Naive thymus-derived CD4-positive, alpha-beta T cell (primary cell): ENCODE measurements at regions not wholly inside any gene's neighbourhood (a gene's known extent, or its start where the extent isn't known, plus 50 kb on each side); places are given as distances from the start of the nearest gene placed in this dataset.
"Not testable (repeated sequence)": the region's sequence is repeated elsewhere in the genome, so short reads cannot be mapped to it uniquely, and the experiment has no call there.

Experiments
- ATAC-seq: fragments of 150-1000 bp; cut with Tn5 transposase; 2 replicates; pipeline ENCODE4 v1.10.0; 2021; ENCODE audit warnings: mild to moderate bottlenecking, moderate library complexity
- CTCF ChIA-PET: fragments of 350-600 bp; sonication (Branson Sonifier 250); formaldehyde crosslinking; loops from one replicate; lab custom pipeline; 2021; ENCODE audit warnings: antibody characterized with exemption; lab: Charles Lee
- POLR2A ChIA-PET: fragments of 350-600 bp; sonication (Branson Sonifier 250); formaldehyde crosslinking; loops from one replicate; lab custom pipeline; 2021; ENCODE audit warnings: antibody characterized with exemption, inconsistent platforms; lab: Charles Lee
- DNase-seq, 9 donors: peaks; one replicate each; pipeline versions ENCODE4 v3.0.0 to v3.0.0-alpha.2; 2020 to 2022; ENCODE audit warnings: mixed read lengths in 1 of 9
- H3K27ac ChIP-seq: one replicate; pipeline ENCODE4 v1.7.0; 2013; ENCODE audit warnings: mild to moderate bottlenecking, low read depth, low read length, moderate library complexity
- H3K27me3 ChIP-seq, 2 donors: one replicate each; pipeline ENCODE4 v1.7.0; 2013; ENCODE audit warnings: low read length in 2 of 2, mild to moderate bottlenecking in 2 of 2, moderate library complexity in 2 of 2; ENCODE audit not compliant: control insufficient read depth in 2 of 2, insufficient read depth in 2 of 2
- H3K36me3 ChIP-seq, 3 experiments: 1 replicate in 2 of 3; 2 replicates in 1 of 3; pipeline ENCODE4 v1.7.0; 2013; ENCODE audit warnings: low read length in 3 of 3, mild to moderate bottlenecking in 3 of 3, moderate library complexity in 1 of 3; ENCODE audit not compliant: insufficient read depth in 3 of 3, control insufficient read depth in 2 of 3
- H3K4me1 ChIP-seq, 2 donors: one replicate each; pipeline ENCODE4 v1.7.0; 2013; ENCODE audit warnings: low read length in 2 of 2, mild to moderate bottlenecking in 2 of 2, moderate library complexity in 1 of 2; ENCODE audit not compliant: control insufficient read depth in 2 of 2, insufficient read depth in 2 of 2
- H3K4me3 ChIP-seq: 2 replicates; pipeline ENCODE4 v1.7.0; 2013; ENCODE audit warnings: mild to moderate bottlenecking, low read length
- H3K9me3 ChIP-seq, 3 experiments: 1 replicate in 2 of 3; 2 replicates in 1 of 3; pipeline ENCODE4 v1.7.0; 2013; ENCODE audit warnings: low read length in 3 of 3; ENCODE audit not compliant: control insufficient read depth in 2 of 3
- H3K27ac Mint-ChIP-seq, 9 donors: one replicate each; pipeline ENCODE4 v1.8.0; 2020 to 2022; ENCODE audit warnings: mixed read lengths in 9 of 9, mild to moderate bottlenecking in 8 of 9, moderate library complexity in 5 of 9, inconsistent platforms in 2 of 9
- H3K27me3 Mint-ChIP-seq, 5 donors: one replicate each; pipeline ENCODE4 v1.8.0; 2021 to 2022; ENCODE audit warnings: mixed read lengths in 5 of 5, mild to moderate bottlenecking in 1 of 5
- H3K36me3 Mint-ChIP-seq, 5 donors: one replicate each; pipeline ENCODE4 v1.8.0; 2020 to 2022; ENCODE audit warnings: mixed read lengths in 5 of 5, mild to moderate bottlenecking in 3 of 5, inconsistent platforms in 1 of 5
- H3K4me1 Mint-ChIP-seq, 7 donors: one replicate each; pipeline ENCODE4 v1.8.0; 2020 to 2022; ENCODE audit warnings: mixed read lengths in 7 of 7, mild to moderate bottlenecking in 3 of 7, inconsistent platforms in 1 of 7
- H3K4me3 Mint-ChIP-seq, 10 donors: one replicate each; pipeline ENCODE4 v1.8.0; 2020 to 2022; ENCODE audit warnings: mild to moderate bottlenecking in 10 of 10, mixed read lengths in 10 of 10, moderate library complexity in 6 of 10, inconsistent platforms in 2 of 10
- H3K9me3 Mint-ChIP-seq, 11 donors: one replicate each; pipeline ENCODE4 v1.8.0; 2020 to 2022; ENCODE audit warnings: mixed read lengths in 11 of 11, mild to moderate bottlenecking in 4 of 11, inconsistent platforms in 1 of 11, moderate library complexity in 1 of 11
- intact Hi-C, 2 donors: fragments of 100-400 bp; cut with micrococcal nuclease; formaldehyde crosslinking; loops; one replicate each; pipeline ENCODE4 v1.15.1; 2023

- H3K36me3 Mint-ChIP-seq, H3K9me3 ChIP-seq, H3K27me3 Mint-ChIP-seq, ATAC-seq, POLR2A ChIA-PET, H3K27me3 ChIP-seq, DNase-seq, H3K36me3 ChIP-seq, H3K9me3 Mint-ChIP-seq, H3K27ac ChIP-seq, H3K4me3 Mint-ChIP-seq, intact Hi-C loops, H3K4me1 ChIP-seq, H3K4me1 Mint-ChIP-seq, H3K27ac Mint-ChIP-seq, CTCF ChIA-PET, H3K4me3 ChIP-seq: not testable (repeated sequence)
Observed at GRCh38 chr7:149930374-149931068, 56.8 kb downstream of the ATP6V0E2 start.

- DNase-seq, H3K36me3 Mint-ChIP-seq, H3K9me3 Mint-ChIP-seq, intact Hi-C loops, H3K4me1 ChIP-seq, H3K9me3 ChIP-seq, H3K27ac Mint-ChIP-seq, H3K4me3 Mint-ChIP-seq, H3K27me3 ChIP-seq, CTCF ChIA-PET, ATAC-seq, H3K27ac ChIP-seq, H3K36me3 ChIP-seq, POLR2A ChIA-PET, H3K4me3 ChIP-seq, H3K4me1 Mint-ChIP-seq: not testable (repeated sequence)
- H3K27me3 Mint-ChIP-seq: peaks cover 0 to 12% (median 0%) of the 10 kb centered on the region in 5 donors
Observed at GRCh38 chr7:149933776-149934175, 60.0 kb downstream of the ATP6V0E2 start.

- H3K9me3 ChIP-seq, H3K9me3 Mint-ChIP-seq, CTCF ChIA-PET, H3K27ac ChIP-seq, H3K4me3 ChIP-seq, H3K36me3 ChIP-seq, DNase-seq, H3K4me3 Mint-ChIP-seq, H3K27ac Mint-ChIP-seq, H3K27me3 ChIP-seq, ATAC-seq, intact Hi-C loops, H3K27me3 Mint-ChIP-seq, POLR2A ChIA-PET, H3K36me3 Mint-ChIP-seq, H3K4me1 ChIP-seq: not testable (repeated sequence)
- H3K4me1 Mint-ChIP-seq: peaks cover 5 to 17% (median 10%) of the 10 kb centered on the region in 7 donors
Observed at GRCh38 chr7:149947346-149947745, 73.6 kb downstream of the ATP6V0E2 start.

- H3K36me3 Mint-ChIP-seq, CTCF ChIA-PET, H3K4me3 ChIP-seq, H3K27ac ChIP-seq, ATAC-seq, H3K27ac Mint-ChIP-seq, H3K4me1 ChIP-seq, H3K27me3 Mint-ChIP-seq, H3K27me3 ChIP-seq, intact Hi-C loops, POLR2A ChIA-PET, H3K9me3 ChIP-seq, H3K9me3 Mint-ChIP-seq, H3K36me3 ChIP-seq, DNase-seq: not testable (repeated sequence)
- Mint-ChIP-seq H3K4me1 (peaks cover 5 to 17% (median 10%) of the 10 kb centered on the region in 7 donors), H3K4me3 (peak overlapping the region in 1 of 10 donors; percentile 7)
Observed at GRCh38 chr7:149948444-149948843, 74.7 kb downstream of the ATP6V0E2 start.

DNA sequence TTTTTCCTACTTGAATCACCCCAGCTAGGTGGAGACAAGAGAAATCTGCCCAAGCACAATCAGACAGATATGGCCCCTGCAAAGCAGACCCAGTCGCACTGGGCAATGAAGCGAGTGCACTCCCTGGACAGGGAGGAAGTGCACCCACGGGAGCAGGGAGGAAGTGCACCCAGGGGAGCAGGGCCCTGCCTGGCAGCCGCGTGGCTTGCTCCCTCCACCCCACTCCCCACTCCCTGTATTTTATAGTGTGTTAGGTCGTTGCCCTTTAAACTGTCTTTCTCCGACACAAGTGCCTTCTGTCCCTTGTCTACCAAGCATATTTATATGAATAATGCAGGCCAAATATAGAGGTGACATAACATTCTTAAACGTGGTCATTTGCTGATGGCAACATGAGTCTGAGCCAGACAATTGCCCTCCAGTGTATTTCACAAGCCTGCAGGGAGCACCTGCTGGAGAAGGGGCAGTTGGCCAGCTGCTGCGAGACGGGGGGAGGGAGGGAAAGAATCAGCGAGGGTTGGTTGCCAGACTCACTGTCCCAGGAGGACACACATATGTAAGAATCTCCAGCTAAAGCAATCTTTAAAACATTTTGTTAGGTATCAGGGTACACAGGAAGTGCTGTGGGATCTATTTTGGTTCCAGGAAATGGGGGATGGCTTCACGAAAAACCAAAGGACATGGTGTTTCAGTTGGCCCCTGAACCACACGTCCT is 76.3 kb downstream of the ATP6V0E2 start:
- H3K9me3 Mint-ChIP-seq, H3K27ac ChIP-seq, H3K27me3 ChIP-seq, H3K27me3 Mint-ChIP-seq, H3K36me3 Mint-ChIP-seq, H3K36me3 ChIP-seq, H3K4me1 ChIP-seq, intact Hi-C loops, H3K9me3 ChIP-seq, POLR2A ChIA-PET, H3K4me3 ChIP-seq: not testable (repeated sequence)
- CTCF ChIA-PET: interaction anchor here (0.6 kb wide), 1 partner anchor 34 kb away, joined by 3 read pairs; no protein-coding TSS in a partner anchor
- Mint-ChIP-seq H3K4me3 (peak overlapping the region in 7 of 10 donors; percentile 27 to 74 (median 61)), H3K27ac (peak overlapping the region in 5 of 9 donors; percentile 33 to 91 (median 67)), H3K4me1 (peaks cover 5 to 17% (median 9%) of the 10 kb centered on the region in 7 donors)
- peak; percentile 64 for ATAC-seq
- DNase-seq: peak in 3 of 9 donors; percentile 1 to 7 (median 6)

- H3K4me1 Mint-ChIP-seq: peaks cover 5 to 17% (median 9%) of the 10 kb centered on the region in 7 donors
- H3K36me3 Mint-ChIP-seq, H3K9me3 ChIP-seq, H3K4me3 ChIP-seq, DNase-seq, POLR2A ChIA-PET, intact Hi-C loops, H3K27me3 ChIP-seq, H3K27me3 Mint-ChIP-seq, H3K9me3 Mint-ChIP-seq, CTCF ChIA-PET, H3K36me3 ChIP-seq, H3K4me1 ChIP-seq, H3K27ac ChIP-seq, ATAC-seq: not testable (repeated sequence)
- H3K4me3 Mint-ChIP-seq: peak overlapping the region in 4 of 10 donors; percentile 58 to 65 (median 62)
- H3K27ac Mint-ChIP-seq: peak overlapping the region in 1 of 9 donors; percentile 33
Observed at GRCh38 chr7:149950578-149950924, 76.8 kb downstream of the ATP6V0E2 start.

DNA sequence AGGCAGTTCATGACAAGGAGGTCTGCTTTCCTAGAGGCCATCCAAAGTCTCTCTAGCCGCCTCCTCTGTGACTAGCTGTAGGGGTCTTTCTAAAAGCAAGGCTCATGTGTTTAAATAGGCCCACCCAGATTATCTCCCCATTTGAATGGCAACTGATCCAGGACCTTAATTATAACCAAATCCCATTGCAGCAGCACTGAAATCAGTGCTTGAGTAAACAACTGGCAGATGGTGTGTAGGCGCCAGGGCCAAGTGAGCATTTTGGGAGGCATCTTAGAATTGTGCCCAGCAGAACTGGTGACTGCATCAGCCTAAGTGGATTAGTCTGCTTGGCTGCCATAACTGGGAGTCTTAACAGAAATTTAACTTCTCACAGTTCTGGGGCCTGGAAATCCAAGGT is 77.8 kb downstream of the ATP6V0E2 start:
- H3K36me3 Mint-ChIP-seq, H3K4me1 ChIP-seq, H3K9me3 ChIP-seq, H3K4me3 ChIP-seq, DNase-seq, H3K27ac Mint-ChIP-seq, H3K9me3 Mint-ChIP-seq, H3K27ac ChIP-seq, CTCF ChIA-PET, ATAC-seq, H3K27me3 ChIP-seq, H3K36me3 ChIP-seq, POLR2A ChIA-PET, intact Hi-C loops, H3K27me3 Mint-ChIP-seq: not testable (repeated sequence)
- peaks cover 5 to 17% (median 9%) of the 10 kb centered on the region in 7 donors for H3K4me1 Mint-ChIP-seq
- peak overlapping the region in 1 of 10 donors; percentile 30 for H3K4me3 Mint-ChIP-seq
